ENCODE measurements at regions not wholly inside any gene's neighbourhood (a gene's known extent, or its start where the extent isn't known, plus 50 kb on each side); places are given as distances from the start of the nearest gene placed in this dataset.

- TF ChIP-seq CTCF (IDR thresholded peaks at IDR 0.05; ENCODE audit: insufficient read depth, low read length) (no peak), POLR2AphosphoS5 (IDR thresholded peaks at IDR 0.05; ENCODE audit: low read depth) (no peak), GABPA (IDR thresholded peaks at IDR 0.05; ENCODE audit: low read depth) (no peak), REST (IDR thresholded peaks at IDR 0.05; ENCODE audit: insufficient replicate concordance, low read depth) (no peak), SPI1 (IDR thresholded peaks at IDR 0.05; ENCODE audit: borderline replicate concordance, low read depth) (no peak)
- Histone ChIP-seq H3K27me3 (ENCODE audit: insufficient read depth, poor library complexity, severe bottlenecking) (no peaks in the 10 kb centered on the region), H3K4me3 (replicated peaks; ENCODE audit: insufficient read depth, low read length) (no peak overlapping the region), H3K27ac (replicated peaks) (no peak overlapping the region)
- DNase-seq (ENCODE audit: low read depth in 1 of 2, low spot score in 1 of 2) = no peak
Observed at GRCh38 chr7:118452128-118452527, 227.6 kb downstream of the ANKRD7 start.

GRCh38 chr7:118467381-118467780 lies 242.9 kb downstream of the ANKRD7 start:
- no peak for DNase-seq (ENCODE audit: low read depth in 1 of 2, low spot score in 1 of 2)
- no peaks in the 10 kb centered on the region for H3K27me3 ChIP-seq (ENCODE audit: insufficient read depth, poor library complexity, severe bottlenecking)
- H3K27ac ChIP-seq (replicated peaks) = no peak overlapping the region
- TF ChIP-seq REST (IDR thresholded peaks at IDR 0.05; ENCODE audit: insufficient replicate concordance, low read depth) = no peak
- TF ChIP-seq CTCF (IDR thresholded peaks at IDR 0.05; ENCODE audit: insufficient read depth, low read length) = no peak
- TF ChIP-seq SPI1 (IDR thresholded peaks at IDR 0.05; ENCODE audit: borderline replicate concordance, low read depth) = no peak
- TF ChIP-seq POLR2AphosphoS5 (IDR thresholded peaks at IDR 0.05; ENCODE audit: low read depth) = no peak
- TF ChIP-seq GABPA (IDR thresholded peaks at IDR 0.05; ENCODE audit: low read depth) = no peak
- H3K4me3 ChIP-seq (replicated peaks; ENCODE audit: insufficient read depth, low read length) = no peak overlapping the region

GRCh38 chr7:118472581-118472980 lies 248.1 kb downstream of the ANKRD7 start:
- no peaks in the 10 kb centered on the region for H3K27me3 ChIP-seq (ENCODE audit: insufficient read depth, poor library complexity, severe bottlenecking)
- no peak for DNase-seq (ENCODE audit: low read depth in 1 of 2, low spot score in 1 of 2)

More at GRCh38 chr7:118472581-118472980, 248.1 kb downstream of the ANKRD7 start:
- TF ChIP-seq REST (IDR thresholded peaks at IDR 0.05; ENCODE audit: insufficient replicate concordance, low read depth) (no peak), SPI1 (IDR thresholded peaks at IDR 0.05; ENCODE audit: borderline replicate concordance, low read depth) (no peak), GABPA (IDR thresholded peaks at IDR 0.05; ENCODE audit: low read depth) (no peak), CTCF (IDR thresholded peaks at IDR 0.05; ENCODE audit: insufficient read depth, low read length) (no peak), POLR2AphosphoS5 (IDR thresholded peaks at IDR 0.05; ENCODE audit: low read depth) (no peak)
- H3K27ac ChIP-seq (replicated peaks) = no peak overlapping the region
- H3K4me3 ChIP-seq (replicated peaks; ENCODE audit: insufficient read depth, low read length) = no peak overlapping the region
